OCI-LY1 (cell line): ENCODE measurements at regions not wholly inside any gene's neighbourhood (a gene's known extent, or its start where the extent isn't known, plus 50 kb on each side); places are given as distances from the start of the nearest gene placed in this dataset.

Source experiments
- EZH2 ChIP-seq: fragments of 200-600 bp; sonication (generic), shearing (Covaris generic); IDR thresholded peaks from 2 replicates; pipeline ENCODE4 v1.8.0; 2017; ENCODE audit warnings: borderline replicate concordance, mixed run types, mild to moderate bottlenecking, antibody characterized with exemption, low read length, moderate library complexity, mixed read lengths
- TF ChIP-seq, protein P1 (sequence below): fragments of 200-600 bp; sonication (generic), shearing (Covaris generic); IDR thresholded peaks from 2 replicates; pipeline ENCODE4 v1.5.1; 2017; ENCODE audit warnings: mild to moderate bottlenecking, antibody characterized with exemption, low read length, moderate library complexity, mixed read lengths

DNA sequence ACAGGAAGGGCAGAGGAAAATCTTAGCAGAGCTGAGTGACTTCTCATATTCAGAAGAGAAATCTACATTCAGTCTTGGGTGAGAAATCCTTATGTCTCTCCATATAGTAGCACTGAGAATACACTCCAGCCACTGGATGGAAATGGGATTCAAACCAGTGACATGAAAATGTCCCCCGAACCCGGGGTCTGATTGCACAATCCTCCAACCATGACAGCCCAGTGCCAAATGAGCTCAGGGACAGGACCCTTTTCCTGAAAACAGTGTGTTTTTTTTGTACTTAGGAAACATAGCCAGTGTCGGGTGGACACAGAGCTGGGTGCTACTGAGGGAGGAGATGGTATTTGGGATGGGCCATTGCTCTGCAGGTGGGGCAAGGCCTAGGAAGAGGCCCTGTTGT is 185.6 kb downstream of the CXCL12 start:
- TF ChIP-seq, protein P1, sequence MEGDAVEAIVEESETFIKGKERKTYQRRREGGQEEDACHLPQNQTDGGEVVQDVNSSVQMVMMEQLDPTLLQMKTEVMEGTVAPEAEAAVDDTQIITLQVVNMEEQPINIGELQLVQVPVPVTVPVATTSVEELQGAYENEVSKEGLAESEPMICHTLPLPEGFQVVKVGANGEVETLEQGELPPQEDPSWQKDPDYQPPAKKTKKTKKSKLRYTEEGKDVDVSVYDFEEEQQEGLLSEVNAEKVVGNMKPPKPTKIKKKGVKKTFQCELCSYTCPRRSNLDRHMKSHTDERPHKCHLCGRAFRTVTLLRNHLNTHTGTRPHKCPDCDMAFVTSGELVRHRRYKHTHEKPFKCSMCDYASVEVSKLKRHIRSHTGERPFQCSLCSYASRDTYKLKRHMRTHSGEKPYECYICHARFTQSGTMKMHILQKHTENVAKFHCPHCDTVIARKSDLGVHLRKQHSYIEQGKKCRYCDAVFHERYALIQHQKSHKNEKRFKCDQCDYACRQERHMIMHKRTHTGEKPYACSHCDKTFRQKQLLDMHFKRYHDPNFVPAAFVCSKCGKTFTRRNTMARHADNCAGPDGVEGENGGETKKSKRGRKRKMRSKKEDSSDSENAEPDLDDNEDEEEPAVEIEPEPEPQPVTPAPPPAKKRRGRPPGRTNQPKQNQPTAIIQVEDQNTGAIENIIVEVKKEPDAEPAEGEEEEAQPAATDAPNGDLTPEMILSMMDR: no peak
- TF ChIP-seq EZH2: no peak
